ENCODE measurements at regions not wholly inside any gene's neighbourhood (a gene's known extent, or its start where the extent isn't known, plus 50 kb on each side); places are given as distances from the start of the nearest gene placed in this dataset.

- no peak for DNase-seq (ENCODE audit: low read depth)
These were observed 275.1 kb downstream of the CDC5L start for GRCh38 chr6:44662461-44663121.

GRCh38 chr6:44663860-44664634 is 276.5 kb downstream of the CDC5L start:
- no peak for DNase-seq (ENCODE audit: low read depth)

GRCh38 chr6:44664716-44665115 is 277.2 kb downstream of the CDC5L start:
- no peak for DNase-seq (ENCODE audit: low read depth)

GRCh38 chr6:44665143-44665542 is 277.6 kb downstream of the CDC5L start:
- DNase-seq (ENCODE audit: low read depth) = no peak

- no peak for DNase-seq (ENCODE audit: low read depth)
These were observed 278.2 kb downstream of the CDC5L start for GRCh38 chr6:44665683-44666082.

- DNase-seq (ENCODE audit: low read depth) = no peak
These were observed 278.8 kb downstream of the CDC5L start for GRCh38 chr6:44666324-44666723.

GRCh38 chr6:44667226-44667625 is 279.7 kb downstream of the CDC5L start:
- peak; percentile 81 for DNase-seq (ENCODE audit: low read depth)

- DNase-seq (ENCODE audit: low read depth) = no peak
These were observed 280.3 kb downstream of the CDC5L start for GRCh38 chr6:44667668-44668390.

GRCh38 chr6:44668391-44668930 is 281.0 kb downstream of the CDC5L start:
- DNase-seq (ENCODE audit: low read depth) = no peak

GRCh38 chr6:44668976-44669934 is 281.7 kb downstream of the CDC5L start:
- no peak for DNase-seq (ENCODE audit: low read depth)

GRCh38 chr6:44670146-44670545 is 282.6 kb downstream of the CDC5L start:
- DNase-seq (ENCODE audit: low read depth) = no peak

- no peak for DNase-seq (ENCODE audit: low read depth)
These were observed 283.8 kb downstream of the CDC5L start for GRCh38 chr6:44671333-44671732.

- no peak for DNase-seq (ENCODE audit: low read depth)
These were observed 284.6 kb downstream of the CDC5L start for GRCh38 chr6:44672086-44672485.

GRCh38 chr6:44672841-44673240 is 285.3 kb downstream of the CDC5L start:
- DNase-seq (ENCODE audit: low read depth) = no peak

GRCh38 chr6:44674226-44675155 is 287.0 kb downstream of the CDC5L start:
- DNase-seq (ENCODE audit: low read depth) = no peak

GRCh38 chr6:44675449-44675848 is 287.9 kb downstream of the CDC5L start:
- DNase-seq (ENCODE audit: low read depth) = no peak

- DNase-seq (ENCODE audit: low read depth) = no peak
These were observed 288.8 kb downstream of the CDC5L start for GRCh38 chr6:44676246-44676790.

- no peak for DNase-seq (ENCODE audit: low read depth)
These were observed 289.4 kb downstream of the CDC5L start for GRCh38 chr6:44676826-44677433.

GRCh38 chr6:44678252-44678935 is 290.9 kb downstream of the CDC5L start:
- DNase-seq (ENCODE audit: low read depth) = no peak

All from stromal cell of bone marrow (primary cell).